DND-41 (cell line): ENCODE measurements at regions not wholly inside any gene's neighbourhood (a gene's known extent, or its start where the extent isn't known, plus 50 kb on each side); places are given as distances from the start of the nearest gene placed in this dataset.

Source experiments
- ATAC-seq: fragments of 200-7000 bp; cut with Tn5 transposase; 3 replicates; pipeline ENCODE4 v1.9.1; 2021; ENCODE audit warnings: low read depth; ENCODE audit not compliant: insufficient read depth
- DNase-seq: peaks from one replicate; pipeline ENCODE4 v3.0.0-alpha.2; 2020
- H2AFZ ChIP-seq: 2 replicates; pipeline ENCODE4 v1.6.0; 2012; ENCODE audit warnings: low read depth, low read length
- H3K27ac ChIP-seq: 2 replicates; pipeline ENCODE4 v1.5.1; 2012; ENCODE audit warnings: low read length, inconsistent platforms
- H3K27me3 ChIP-seq: fragments of 200-600 bp; sonication (generic); 2 replicates; pipeline ENCODE4 v1.6.0; 2012; ENCODE audit warnings: low read length, mild to moderate bottlenecking, inconsistent platforms; ENCODE audit not compliant: insufficient read depth, poor library complexity
- H3K36me3 ChIP-seq: 2 replicates; pipeline ENCODE4 v1.5.1; 2012; ENCODE audit warnings: low read length, inconsistent platforms; ENCODE audit not compliant: insufficient read depth
- H3K4me1 ChIP-seq: 2 replicates; pipeline ENCODE4 v1.5.1; 2012; ENCODE audit warnings: mild to moderate bottlenecking, low read length; ENCODE audit not compliant: insufficient read depth
- H3K4me2 ChIP-seq: 2 replicates; pipeline ENCODE4 v1.6.0; 2012; ENCODE audit warnings: mild to moderate bottlenecking, moderate library complexity, low read length, inconsistent platforms; ENCODE audit not compliant: insufficient read depth
- H3K4me3 ChIP-seq, 2 experiments: fragments of 200-600 bp in 1 of 2; shearing (Covaris generic) in 1 of 2; 2 replicates each; pipeline ENCODE4 v1.5.1; 2012 to 2016; ENCODE audit warnings: inconsistent platforms in 2 of 2, low read length in 2 of 2, mild to moderate bottlenecking in 2 of 2, low read depth in 1 of 2, moderate library complexity in 1 of 2
- H3K79me2 ChIP-seq: 2 replicates; pipeline ENCODE4 v1.6.0; 2012; ENCODE audit warnings: low read length, inconsistent platforms; ENCODE audit not compliant: insufficient read depth
- H3K9ac ChIP-seq: 2 replicates; pipeline ENCODE4 v1.6.0; 2012; ENCODE audit warnings: low read depth, mild to moderate bottlenecking, inconsistent platforms, low read length, moderate library complexity
- H3K9me3 ChIP-seq: 2 replicates; pipeline ENCODE4 v1.5.1; 2012; ENCODE audit warnings: low read length, moderate library complexity, mild to moderate bottlenecking, inconsistent platforms; ENCODE audit not compliant: insufficient read depth, severe bottlenecking
- H4K20me1 ChIP-seq: 2 replicates; pipeline ENCODE4 v1.6.0; 2012; ENCODE audit warnings: low read length; ENCODE audit not compliant: insufficient read depth
- EZH2 ChIP-seq: IDR thresholded peaks from 3 replicates; pipeline ENCODE4 v1.6.1; 2012; ENCODE audit warnings: borderline replicate concordance, low read depth, mild to moderate bottlenecking, moderate library complexity, low read length, inconsistent platforms; ENCODE audit not compliant: severe bottlenecking
- TF ChIP-seq, protein P1 (sequence below): IDR thresholded peaks from 2 replicates; pipeline ENCODE4 v1.5.1; 2012; ENCODE audit warnings: borderline replicate concordance, low read length, moderate library complexity, mild to moderate bottlenecking; ENCODE audit not compliant: poor library complexity, severe bottlenecking; ENCODE audit errors: extremely low read depth

DNA sequence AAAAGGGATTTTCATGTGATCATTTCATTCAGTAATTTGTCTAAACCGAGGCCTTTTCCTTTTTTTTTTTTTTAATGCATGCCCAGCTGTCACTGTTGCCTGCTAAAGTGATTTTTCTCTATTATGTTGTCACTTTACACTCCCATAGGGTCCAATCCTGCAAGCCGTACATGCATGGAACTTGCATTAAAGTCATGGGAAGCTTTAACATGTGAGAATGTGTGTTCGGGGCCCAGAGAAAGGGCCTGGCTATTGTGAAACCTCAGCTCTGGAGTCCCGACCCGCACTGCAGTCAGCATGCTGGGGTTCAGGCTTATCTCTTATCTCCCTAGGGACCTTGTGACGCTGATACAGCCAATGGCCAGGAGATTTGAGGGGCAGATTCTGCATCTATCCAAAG lies 474.6 kb downstream of the SLC4A3 start:
- Histone ChIP-seq H3K36me3 (no peaks in the 10 kb centered on the region), H4K20me1 (no peaks in the 10 kb centered on the region), H3K9ac (no peak overlapping the region), H3K4me3 (no peak overlapping the region), H3K9me3 (no peaks in the 10 kb centered on the region), H2AFZ (no peak overlapping the region), H3K27me3 (peaks cover 3% of the 10 kb centered on the region), H3K79me2 (no peaks in the 10 kb centered on the region), H3K27ac (no peak overlapping the region), H3K4me2 (no peak overlapping the region), H3K4me1 (no peaks in the 10 kb centered on the region)
- TF ChIP-seq, protein P1, sequence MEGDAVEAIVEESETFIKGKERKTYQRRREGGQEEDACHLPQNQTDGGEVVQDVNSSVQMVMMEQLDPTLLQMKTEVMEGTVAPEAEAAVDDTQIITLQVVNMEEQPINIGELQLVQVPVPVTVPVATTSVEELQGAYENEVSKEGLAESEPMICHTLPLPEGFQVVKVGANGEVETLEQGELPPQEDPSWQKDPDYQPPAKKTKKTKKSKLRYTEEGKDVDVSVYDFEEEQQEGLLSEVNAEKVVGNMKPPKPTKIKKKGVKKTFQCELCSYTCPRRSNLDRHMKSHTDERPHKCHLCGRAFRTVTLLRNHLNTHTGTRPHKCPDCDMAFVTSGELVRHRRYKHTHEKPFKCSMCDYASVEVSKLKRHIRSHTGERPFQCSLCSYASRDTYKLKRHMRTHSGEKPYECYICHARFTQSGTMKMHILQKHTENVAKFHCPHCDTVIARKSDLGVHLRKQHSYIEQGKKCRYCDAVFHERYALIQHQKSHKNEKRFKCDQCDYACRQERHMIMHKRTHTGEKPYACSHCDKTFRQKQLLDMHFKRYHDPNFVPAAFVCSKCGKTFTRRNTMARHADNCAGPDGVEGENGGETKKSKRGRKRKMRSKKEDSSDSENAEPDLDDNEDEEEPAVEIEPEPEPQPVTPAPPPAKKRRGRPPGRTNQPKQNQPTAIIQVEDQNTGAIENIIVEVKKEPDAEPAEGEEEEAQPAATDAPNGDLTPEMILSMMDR: no peak
- no peak for TF ChIP-seq EZH2
- DNase-seq (no peak), ATAC-seq (no peak)

DNA sequence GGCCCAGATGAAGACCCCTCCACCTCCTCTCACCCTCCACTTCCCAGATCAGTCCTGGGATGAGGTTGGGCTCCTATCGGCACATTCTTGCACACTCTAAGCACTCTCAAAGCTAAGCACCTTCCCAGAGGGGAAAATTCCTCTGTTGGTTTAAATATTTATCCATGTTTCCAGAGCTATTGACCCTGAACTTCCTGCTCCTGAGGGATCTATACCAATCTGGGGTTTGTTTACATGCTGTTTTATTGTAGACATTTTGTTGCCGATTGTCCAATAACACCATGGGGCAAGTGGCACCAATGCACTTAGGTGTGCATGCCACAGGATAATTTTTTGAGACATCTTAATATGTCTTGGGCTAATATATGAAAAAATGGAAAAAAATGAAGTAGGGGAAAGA lies 476.2 kb downstream of the SLC4A3 start:
- Histone ChIP-seq H3K36me3 (no peaks in the 10 kb centered on the region), H3K27ac (no peak overlapping the region), H3K9ac (no peak overlapping the region), H4K20me1 (no peaks in the 10 kb centered on the region), H3K9me3 (no peaks in the 10 kb centered on the region), H3K79me2 (no peaks in the 10 kb centered on the region), H3K4me2 (no peak overlapping the region), H3K4me3 (no peak overlapping the region), H3K4me1 (no peaks in the 10 kb centered on the region), H2AFZ (no peak overlapping the region), H3K27me3 (peaks cover 3% of the 10 kb centered on the region)
- TF ChIP-seq, protein P1: no peak
- no peak for TF ChIP-seq EZH2
- ATAC-seq (no peak), DNase-seq (no peak)

DNA sequence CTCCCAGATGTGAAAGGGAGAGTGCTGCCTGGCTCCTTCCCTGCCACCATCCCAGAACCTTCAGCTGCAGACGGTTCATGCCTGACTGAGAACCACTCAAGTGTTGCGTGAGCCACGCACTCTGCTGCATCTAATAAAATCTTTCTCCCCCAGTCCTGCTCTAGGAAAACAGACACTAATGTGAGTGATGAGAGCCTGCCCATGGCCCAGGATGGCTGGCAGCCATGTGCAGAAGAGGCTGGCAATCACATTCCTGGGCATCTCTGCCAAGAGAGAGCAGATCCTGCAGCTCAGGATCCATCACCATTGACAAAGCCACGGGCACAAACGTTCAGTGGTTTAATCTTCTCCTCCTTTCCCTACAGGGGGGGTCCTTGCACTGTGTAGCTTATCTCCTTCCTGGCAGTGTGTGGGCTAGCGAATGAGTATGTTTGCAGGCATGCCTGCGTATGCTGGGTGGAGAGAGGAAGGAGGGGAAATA lies 477.5 kb downstream of the SLC4A3 start:
- H3K36me3 ChIP-seq: no peaks in the 10 kb centered on the region
- ATAC-seq (no peak), DNase-seq (no peak)
- TF ChIP-seq, protein P1: no peak
- TF ChIP-seq EZH2: no peak
- no peaks in the 10 kb centered on the region for H4K20me1 ChIP-seq
- no peaks in the 10 kb centered on the region for H3K79me2 ChIP-seq
- H3K9ac ChIP-seq: no peak overlapping the region
- no peaks in the 10 kb centered on the region for H3K9me3 ChIP-seq
- H3K4me2 ChIP-seq: no peak overlapping the region
- H2AFZ ChIP-seq: no peak overlapping the region
- H3K4me1 ChIP-seq: no peaks in the 10 kb centered on the region
- H3K4me3 ChIP-seq: no peak overlapping the region
- H3K27me3 ChIP-seq: peaks cover 3% of the 10 kb centered on the region
- H3K27ac ChIP-seq: no peak overlapping the region

DNA sequence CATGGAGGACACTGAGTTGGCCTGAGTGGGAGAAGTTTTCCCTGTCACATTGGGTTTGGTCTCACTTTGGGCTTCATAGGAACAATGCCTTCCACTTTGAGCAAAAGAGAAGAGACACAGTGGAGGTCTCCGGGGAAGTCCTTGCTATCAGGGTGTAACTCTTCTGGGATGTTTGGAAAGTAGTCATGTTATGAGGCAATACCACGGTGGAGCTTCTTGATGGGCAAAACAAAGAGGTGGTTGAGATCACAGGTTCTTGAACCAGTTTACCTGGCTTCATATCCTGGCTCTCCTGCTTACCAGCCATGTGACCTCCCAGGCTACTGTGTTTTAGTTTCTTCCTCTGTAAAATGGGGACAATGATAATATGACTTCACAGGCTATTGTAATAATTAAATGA lies 478.6 kb downstream of the SLC4A3 start:
- H2AFZ ChIP-seq: no peak overlapping the region
- H3K4me1 ChIP-seq: no peaks in the 10 kb centered on the region
- H3K36me3 ChIP-seq: no peaks in the 10 kb centered on the region
- TF ChIP-seq EZH2: no peak
- TF ChIP-seq, protein P1: no peak
- no peaks in the 10 kb centered on the region for H3K9me3 ChIP-seq
- H3K9ac ChIP-seq: no peak overlapping the region
- no peaks in the 10 kb centered on the region for H3K79me2 ChIP-seq
- DNase-seq (no peak), ATAC-seq (no peak)
- no peak overlapping the region for H3K4me2 ChIP-seq
- H3K27ac ChIP-seq: no peak overlapping the region
- H3K27me3 ChIP-seq: peaks cover 3% of the 10 kb centered on the region
- no peak overlapping the region for H3K4me3 ChIP-seq
- no peaks in the 10 kb centered on the region for H4K20me1 ChIP-seq
